Bronchial epithelial cell (primary cell): ENCODE measurements at regions not wholly inside any gene's neighbourhood (a gene's known extent, or its start where the extent isn't known, plus 50 kb on each side); places are given as distances from the start of the nearest gene placed in this dataset.
A peak's percentile ranks its signal among the peaks of the same experiment; 100 is the strongest.

Experiments
- DNase-seq: peaks from one replicate; pipeline ENCODE4 v3.0.0-alpha.2; 2010; ENCODE audit warnings: low read depth
- FAIRE-seq: peaks from 2 replicates; lab custom pipeline; 2011; peaks lifted over from hg19 to GRCh38; lab: Jason Lieb, UNC
- H3K27me3 ChIP-seq: 2 replicates; pipeline ENCODE4 v1.5.1; 2011; ENCODE audit warnings: low read length; ENCODE audit not compliant: control insufficient read depth, insufficient read depth
- H3K36me3 ChIP-seq: 2 replicates; pipeline ENCODE4 v1.5.1; 2011; ENCODE audit warnings: low read length; ENCODE audit not compliant: control insufficient read depth, insufficient read depth
- H3K4me3 ChIP-seq: 2 replicates; pipeline ENCODE4 v1.5.1; 2011; ENCODE audit warnings: mild to moderate bottlenecking, low read depth, low read length, control low read depth
- TF ChIP-seq, protein P1 (sequence below): IDR thresholded peaks from 2 replicates; pipeline ENCODE4 v1.5.1; 2011; ENCODE audit warnings: mild to moderate bottlenecking, moderate library complexity, low read length, control low read depth, inconsistent platforms; ENCODE audit not compliant: insufficient read depth, severe bottlenecking

DNA sequence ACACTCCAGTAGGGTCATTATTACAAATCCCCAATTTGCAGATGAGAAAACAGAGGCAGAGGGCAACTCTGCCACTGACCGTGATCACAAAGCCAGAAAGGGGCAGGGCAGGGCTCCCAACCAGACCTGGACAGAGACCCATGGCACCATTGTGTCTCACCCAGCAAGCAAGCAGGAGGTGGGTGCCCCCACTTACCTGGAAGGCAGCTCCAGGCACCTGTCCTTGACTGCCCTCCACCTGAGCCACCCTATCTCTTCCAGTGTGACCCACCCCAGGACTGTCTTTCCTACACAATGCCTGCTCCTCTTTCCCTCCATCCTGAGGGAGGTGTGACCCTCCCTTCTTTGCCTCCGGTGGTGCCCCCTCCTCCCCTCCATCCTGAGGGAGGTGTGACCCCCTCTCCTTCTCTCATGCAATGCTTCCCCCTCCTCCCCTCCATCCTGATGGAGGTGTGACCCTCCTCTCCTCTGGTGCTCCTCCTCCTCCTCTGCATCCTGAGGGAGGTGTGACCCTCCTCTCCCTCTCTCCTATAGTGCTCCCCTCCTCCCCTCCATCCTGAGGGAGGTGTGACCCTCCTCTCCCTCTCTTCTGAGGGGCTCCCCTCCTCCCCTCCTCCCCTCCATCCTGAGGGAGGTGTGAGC is 198.0 kb downstream of the MED10 start:
- DNase-seq (no peak), FAIRE-seq (no peak)
- Histone ChIP-seq H3K27me3 (peaks cover 1% of the 10 kb centered on the region), H3K36me3 (no peaks in the 10 kb centered on the region), H3K4me3 (no peak overlapping the region)
- TF ChIP-seq, protein P1, sequence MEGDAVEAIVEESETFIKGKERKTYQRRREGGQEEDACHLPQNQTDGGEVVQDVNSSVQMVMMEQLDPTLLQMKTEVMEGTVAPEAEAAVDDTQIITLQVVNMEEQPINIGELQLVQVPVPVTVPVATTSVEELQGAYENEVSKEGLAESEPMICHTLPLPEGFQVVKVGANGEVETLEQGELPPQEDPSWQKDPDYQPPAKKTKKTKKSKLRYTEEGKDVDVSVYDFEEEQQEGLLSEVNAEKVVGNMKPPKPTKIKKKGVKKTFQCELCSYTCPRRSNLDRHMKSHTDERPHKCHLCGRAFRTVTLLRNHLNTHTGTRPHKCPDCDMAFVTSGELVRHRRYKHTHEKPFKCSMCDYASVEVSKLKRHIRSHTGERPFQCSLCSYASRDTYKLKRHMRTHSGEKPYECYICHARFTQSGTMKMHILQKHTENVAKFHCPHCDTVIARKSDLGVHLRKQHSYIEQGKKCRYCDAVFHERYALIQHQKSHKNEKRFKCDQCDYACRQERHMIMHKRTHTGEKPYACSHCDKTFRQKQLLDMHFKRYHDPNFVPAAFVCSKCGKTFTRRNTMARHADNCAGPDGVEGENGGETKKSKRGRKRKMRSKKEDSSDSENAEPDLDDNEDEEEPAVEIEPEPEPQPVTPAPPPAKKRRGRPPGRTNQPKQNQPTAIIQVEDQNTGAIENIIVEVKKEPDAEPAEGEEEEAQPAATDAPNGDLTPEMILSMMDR = no peak

DNA sequence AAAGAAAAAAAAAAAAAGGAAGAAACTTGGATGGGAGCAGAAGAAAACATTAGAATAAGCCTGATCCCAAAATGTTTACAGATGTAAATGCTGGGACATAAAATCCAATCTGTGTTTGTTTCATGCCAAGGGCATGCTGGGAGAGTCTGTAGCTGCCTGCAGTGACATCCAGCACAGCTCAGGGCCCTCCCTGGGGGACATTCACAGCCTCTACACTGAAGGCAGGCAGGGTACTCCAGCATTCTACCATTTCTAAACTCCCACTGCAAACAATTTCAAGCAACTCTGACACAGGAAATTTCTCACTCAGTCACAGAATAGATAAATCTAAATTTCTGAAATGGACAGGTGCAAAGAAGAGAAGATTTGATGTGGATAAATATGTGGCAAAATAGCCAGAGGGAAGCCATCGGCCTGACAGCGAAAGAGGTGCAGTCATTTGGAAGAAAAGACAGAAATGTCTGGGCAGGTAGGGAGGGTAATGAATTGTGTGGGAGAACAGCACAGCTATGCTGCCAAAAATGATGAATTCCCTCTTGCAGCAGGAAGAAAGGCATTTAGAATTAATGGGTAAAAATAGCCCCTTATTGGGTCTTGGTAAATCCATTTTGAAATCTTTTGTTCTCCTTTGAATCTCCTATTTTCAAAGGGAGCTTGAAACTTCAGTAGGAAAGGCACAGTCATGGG is 199.4 kb downstream of the MED10 start:
- FAIRE-seq (no peak), DNase-seq (no peak)
- no peak overlapping the region for H3K4me3 ChIP-seq
- H3K36me3 ChIP-seq = no peaks in the 10 kb centered on the region
- peaks cover 1% of the 10 kb centered on the region for H3K27me3 ChIP-seq
- TF ChIP-seq, protein P1 = no peak

DNA sequence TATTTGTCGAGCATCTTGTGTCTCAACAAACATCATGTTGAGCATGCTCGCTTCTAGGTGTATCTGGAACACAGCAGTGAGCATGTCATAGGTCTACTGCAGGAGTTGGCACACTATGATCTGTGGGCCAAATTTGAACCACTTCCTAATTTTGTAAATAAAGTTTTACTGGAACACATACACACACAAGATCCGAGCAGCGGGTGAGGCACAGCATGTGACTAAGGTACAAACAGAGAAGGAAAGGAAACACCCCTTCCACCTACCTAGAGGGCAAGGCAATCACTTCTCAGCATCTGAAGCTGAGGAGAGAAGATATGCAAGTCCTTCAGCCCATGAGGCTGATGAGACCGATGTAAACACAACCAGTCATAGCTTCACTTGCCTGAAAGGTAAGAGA is 200.4 kb downstream of the MED10 start:
- FAIRE-seq (peak; percentile 88), DNase-seq (no peak)
- TF ChIP-seq, protein P1 = no peak

DNA sequence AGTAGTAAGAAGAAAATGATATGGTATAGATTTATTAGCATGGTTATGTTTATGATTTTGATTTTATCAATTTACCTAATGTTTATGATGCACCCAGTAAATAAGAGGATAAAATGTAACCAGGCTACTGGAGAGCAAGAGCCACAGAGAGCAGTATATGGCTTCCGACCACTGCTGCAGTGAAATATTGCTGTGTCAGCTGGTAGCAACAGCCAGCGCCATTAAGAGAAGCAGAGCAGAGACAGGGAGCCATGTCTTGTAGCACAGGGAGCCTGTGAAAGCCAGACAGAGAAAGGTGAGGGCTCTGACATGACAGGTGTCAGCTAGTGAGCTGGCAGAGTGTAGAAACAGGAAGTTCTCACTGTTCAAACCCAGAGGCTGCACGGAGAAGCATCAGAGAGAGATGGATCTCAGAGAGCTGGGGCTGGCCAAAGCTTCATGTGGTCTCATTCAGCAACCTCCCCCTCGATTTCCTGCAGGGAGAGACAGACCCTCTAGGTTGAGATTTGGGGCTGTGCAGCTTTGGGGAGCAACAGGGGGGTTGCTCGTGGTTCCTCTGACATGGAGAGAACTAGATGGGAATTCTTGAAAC is 202.1 kb downstream of the MED10 start:
- FAIRE-seq (no peak), DNase-seq (no peak)
- TF ChIP-seq, protein P1 = no peak
- Histone ChIP-seq H3K27me3 (no peaks in the 10 kb centered on the region), H3K4me3 (no peak overlapping the region), H3K36me3 (no peaks in the 10 kb centered on the region)

More for the DNA sequence above, 200.4 kb downstream of the MED10 start:
- Histone ChIP-seq H3K4me3 (no peak overlapping the region), H3K27me3 (peaks cover 1% of the 10 kb centered on the region), H3K36me3 (no peaks in the 10 kb centered on the region)

DNA sequence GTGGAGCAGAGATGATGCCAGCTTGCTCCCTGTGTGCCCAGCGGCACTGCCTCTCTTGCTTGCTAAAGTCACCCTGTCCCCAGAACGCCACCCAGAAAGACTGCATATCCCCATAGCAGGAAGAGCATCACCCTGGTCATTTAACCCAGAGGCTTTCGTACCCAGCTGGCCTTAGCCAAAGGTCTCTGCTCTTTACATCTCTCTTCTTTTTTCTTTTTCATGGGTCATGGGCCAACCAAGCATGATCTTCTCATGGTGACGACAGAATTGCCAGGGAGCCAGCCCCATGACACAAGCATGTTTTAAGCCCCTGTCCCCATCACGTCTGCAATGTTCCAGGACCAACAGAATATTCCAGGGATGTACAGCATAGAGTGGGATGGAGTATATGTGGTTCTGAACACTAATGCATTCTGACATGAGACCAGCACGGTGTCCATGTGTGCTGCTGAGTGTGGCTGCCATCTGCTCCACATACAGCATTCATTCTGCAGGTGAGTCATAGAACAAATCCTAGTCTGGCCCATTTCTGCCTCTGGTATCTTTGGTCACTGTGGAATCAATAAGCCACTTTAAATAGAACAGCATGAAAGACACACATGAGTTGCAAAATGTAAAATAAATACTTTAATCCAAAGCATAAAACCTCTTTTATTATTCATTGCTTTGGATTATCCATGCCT is 203.0 kb downstream of the MED10 start:
- H3K27me3 ChIP-seq = no peaks in the 10 kb centered on the region

More for the DNA sequence above, 203.0 kb downstream of the MED10 start:
- Histone ChIP-seq H3K4me3 (no peak overlapping the region), H3K36me3 (no peaks in the 10 kb centered on the region)
- FAIRE-seq = no peak
- DNase-seq = no peak
- TF ChIP-seq, protein P1 = no peak
